OCI-LY3 (cell line): ENCODE measurements at regions not wholly inside any gene's neighbourhood (a gene's known extent, or its start where the extent isn't known, plus 50 kb on each side); places are given as distances from the start of the nearest gene placed in this dataset.

Source experiments
- H2AFZ ChIP-seq: fragments of 200-600, 300-600 bp; shearing (Covaris generic); 2 replicates; pipeline ENCODE4 v1.6.0; 2014; ENCODE audit warnings: antibody characterized with exemption, low read depth, low read length
- H3K27ac ChIP-seq: fragments of 200-600, 300-600 bp; sonication (generic); 2 replicates; pipeline ENCODE4 v1.5.1; 2014; ENCODE audit warnings: mild to moderate bottlenecking, low read length, moderate library complexity, mixed read lengths
- H3K27me3 ChIP-seq: fragments of 200-600, 300-600 bp; sonication (generic); 2 replicates; pipeline ENCODE4 v1.6.1; 2014; ENCODE audit warnings: low read depth, low read length, mixed read lengths
- H3K36me3 ChIP-seq: fragments of 200-600, 300-600 bp; sonication (generic); replicated peaks from 2 replicates; pipeline ENCODE3; 2014; ENCODE audit warnings: low read depth, low read length, mixed read lengths
- H3K4me1 ChIP-seq: fragments of 300-600, 200-600 bp; sonication (generic); 2 replicates; pipeline ENCODE4 v1.6.1; 2014; ENCODE audit warnings: low read length, mixed read lengths
- H3K4me2 ChIP-seq: fragments of 200-600, 300-600 bp; sonication (generic); 2 replicates; pipeline ENCODE4 v1.6.1; 2014; ENCODE audit warnings: low read length, mixed read lengths
- H3K4me3 ChIP-seq: fragments of 300-600, 200-600 bp; sonication (generic); 2 replicates; pipeline ENCODE4 v1.5.1; 2014; ENCODE audit warnings: antibody characterized with exemption, mild to moderate bottlenecking, low read length, moderate library complexity
- H3K79me2 ChIP-seq: fragments of 300-600, 200-600 bp; shearing (Covaris generic); 2 replicates; pipeline ENCODE4 v1.6.1; 2014; ENCODE audit warnings: mild to moderate bottlenecking, low read length, mixed read lengths
- H3K9ac ChIP-seq: fragments of 300-600, 200-600 bp; shearing (Covaris generic); 2 replicates; pipeline ENCODE4 v1.6.0; 2014; ENCODE audit warnings: mild to moderate bottlenecking, low read length, moderate library complexity
- H3K9me3 ChIP-seq: fragments of 200-600, 300-600 bp; shearing (Covaris generic); 2 replicates; pipeline ENCODE4 v1.6.1; 2014; ENCODE audit warnings: low read length, mixed read lengths; ENCODE audit not compliant: insufficient read depth
- H4K20me1 ChIP-seq: fragments of 200-600, 300-600 bp; sonication (generic); 2 replicates; pipeline ENCODE4 v1.6.1; 2016; ENCODE audit warnings: low read length, mixed read lengths; ENCODE audit not compliant: insufficient read depth
- EZH2phosphoT487 ChIP-seq: fragments of 200-600 bp; shearing (Covaris generic); IDR thresholded peaks from 2 replicates; pipeline ENCODE4 v1.6.1; 2018; ENCODE audit warnings: antibody characterized with exemption, mixed run types, low read depth
- TF ChIP-seq, protein P1 (sequence below): fragments of 200-600, 300-600 bp; sonication (generic); IDR thresholded peaks from 2 replicates; pipeline ENCODE4 v1.5.1; 2014; ENCODE audit warnings: antibody characterized with exemption, low read length, low read depth

DNA sequence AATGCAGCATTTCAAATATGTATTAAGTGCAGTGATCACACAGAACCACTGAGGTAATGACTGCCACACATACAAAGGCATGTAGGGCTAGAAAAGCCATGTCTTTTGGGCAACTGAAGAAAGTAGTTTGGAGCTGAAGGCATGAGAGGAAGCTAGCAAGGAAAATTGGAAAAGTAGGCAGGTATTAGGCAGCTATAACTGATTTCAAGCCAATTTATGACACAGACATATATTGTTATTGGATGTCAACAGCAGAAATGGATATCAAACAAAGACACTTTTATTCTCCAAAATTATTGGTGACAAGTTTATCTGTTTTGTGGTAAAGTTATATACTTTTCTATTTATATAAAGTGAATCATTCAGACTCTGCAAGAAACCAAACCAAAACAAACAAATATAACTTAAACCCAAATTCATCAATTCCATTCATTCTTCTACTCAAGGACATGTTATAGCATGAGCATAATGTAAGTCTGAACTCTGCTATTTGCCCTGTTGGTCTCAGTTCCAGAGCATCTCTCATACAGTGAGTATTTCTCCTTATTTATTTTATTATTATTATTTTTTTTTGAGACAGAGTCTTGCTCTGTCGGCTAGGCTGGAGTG is 307.4 kb upstream of the COL8A1 start:
- H2AFZ ChIP-seq: no peak overlapping the region
- no peaks in the 10 kb centered on the region for H3K4me1 ChIP-seq
- no peaks in the 10 kb centered on the region for H3K79me2 ChIP-seq
- H3K9me3 ChIP-seq: no peaks in the 10 kb centered on the region
- no peak overlapping the region for H3K27ac ChIP-seq
- H3K27me3 ChIP-seq: no peaks in the 10 kb centered on the region
- H3K4me2 ChIP-seq: no peak overlapping the region
- H3K9ac ChIP-seq: no peak overlapping the region
- H4K20me1 ChIP-seq: no peaks in the 10 kb centered on the region
- TF ChIP-seq, protein P1, sequence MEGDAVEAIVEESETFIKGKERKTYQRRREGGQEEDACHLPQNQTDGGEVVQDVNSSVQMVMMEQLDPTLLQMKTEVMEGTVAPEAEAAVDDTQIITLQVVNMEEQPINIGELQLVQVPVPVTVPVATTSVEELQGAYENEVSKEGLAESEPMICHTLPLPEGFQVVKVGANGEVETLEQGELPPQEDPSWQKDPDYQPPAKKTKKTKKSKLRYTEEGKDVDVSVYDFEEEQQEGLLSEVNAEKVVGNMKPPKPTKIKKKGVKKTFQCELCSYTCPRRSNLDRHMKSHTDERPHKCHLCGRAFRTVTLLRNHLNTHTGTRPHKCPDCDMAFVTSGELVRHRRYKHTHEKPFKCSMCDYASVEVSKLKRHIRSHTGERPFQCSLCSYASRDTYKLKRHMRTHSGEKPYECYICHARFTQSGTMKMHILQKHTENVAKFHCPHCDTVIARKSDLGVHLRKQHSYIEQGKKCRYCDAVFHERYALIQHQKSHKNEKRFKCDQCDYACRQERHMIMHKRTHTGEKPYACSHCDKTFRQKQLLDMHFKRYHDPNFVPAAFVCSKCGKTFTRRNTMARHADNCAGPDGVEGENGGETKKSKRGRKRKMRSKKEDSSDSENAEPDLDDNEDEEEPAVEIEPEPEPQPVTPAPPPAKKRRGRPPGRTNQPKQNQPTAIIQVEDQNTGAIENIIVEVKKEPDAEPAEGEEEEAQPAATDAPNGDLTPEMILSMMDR: no peak
- no peak for TF ChIP-seq EZH2phosphoT487
- H3K4me3 ChIP-seq: no peak overlapping the region
- H3K36me3 ChIP-seq: no peaks in the 10 kb centered on the region

DNA sequence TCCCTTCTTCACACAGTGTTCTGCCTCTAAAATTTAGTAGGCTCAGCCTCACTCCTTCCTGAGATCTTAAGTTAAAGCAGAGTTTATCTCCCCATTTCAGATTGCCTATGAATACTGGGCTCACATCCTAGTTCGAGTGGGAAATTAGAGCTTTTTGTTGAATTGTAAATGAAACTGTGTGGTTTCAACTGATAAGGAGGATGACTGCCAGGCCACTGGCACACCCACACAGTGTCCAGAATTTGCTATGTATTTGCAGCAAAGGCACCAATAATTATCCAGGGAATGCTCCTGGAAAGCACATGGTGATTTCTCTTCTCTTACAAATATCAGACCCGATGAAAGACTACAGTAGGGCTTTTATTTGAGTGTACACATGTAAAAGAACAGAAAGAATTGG is 308.1 kb upstream of the COL8A1 start:
- H3K27ac ChIP-seq: no peak overlapping the region
- H2AFZ ChIP-seq: no peak overlapping the region
- no peaks in the 10 kb centered on the region for H3K9me3 ChIP-seq
- TF ChIP-seq EZH2phosphoT487: no peak
- TF ChIP-seq, protein P1: no peak
- H3K4me2 ChIP-seq: no peak overlapping the region
- H3K27me3 ChIP-seq: no peaks in the 10 kb centered on the region
- H3K79me2 ChIP-seq: no peaks in the 10 kb centered on the region
- no peaks in the 10 kb centered on the region for H3K4me1 ChIP-seq
- no peak overlapping the region for H3K9ac ChIP-seq
- no peaks in the 10 kb centered on the region for H3K36me3 ChIP-seq
- H4K20me1 ChIP-seq: no peaks in the 10 kb centered on the region
- no peak overlapping the region for H3K4me3 ChIP-seq

DNA sequence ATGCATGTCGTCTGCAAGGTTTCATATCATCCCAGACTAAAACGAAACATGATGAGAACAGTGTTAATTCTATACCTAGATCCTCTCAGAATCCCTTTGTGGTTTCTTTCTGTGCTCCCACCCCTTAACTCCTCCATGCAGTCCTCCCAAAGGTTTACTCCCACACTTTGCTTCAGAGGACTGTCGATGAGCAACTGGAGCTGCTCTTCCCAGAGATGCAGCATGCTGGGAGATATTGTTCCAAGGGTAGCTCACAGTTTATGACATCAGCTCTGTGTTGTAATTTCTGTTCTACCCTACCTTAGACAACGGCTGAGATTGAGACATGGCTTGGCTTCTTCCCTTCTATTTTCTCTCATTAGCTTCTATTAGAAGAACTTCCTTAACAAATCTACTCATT is 313.0 kb upstream of the COL8A1 start:
- Histone ChIP-seq H2AFZ (no peak overlapping the region), H3K27me3 (no peaks in the 10 kb centered on the region), H3K4me3 (no peak overlapping the region), H3K4me2 (peak overlapping the region; percentile 4; the same call in 1 of the 2 replicates), H3K9ac (no peak overlapping the region), H3K4me1 (no peaks in the 10 kb centered on the region), H3K79me2 (no peaks in the 10 kb centered on the region), H3K27ac (no peak overlapping the region), H3K9me3 (no peaks in the 10 kb centered on the region), H3K36me3 (no peaks in the 10 kb centered on the region), H4K20me1 (no peaks in the 10 kb centered on the region)
- TF ChIP-seq, protein P1: no peak
- TF ChIP-seq EZH2phosphoT487: no peak

DNA sequence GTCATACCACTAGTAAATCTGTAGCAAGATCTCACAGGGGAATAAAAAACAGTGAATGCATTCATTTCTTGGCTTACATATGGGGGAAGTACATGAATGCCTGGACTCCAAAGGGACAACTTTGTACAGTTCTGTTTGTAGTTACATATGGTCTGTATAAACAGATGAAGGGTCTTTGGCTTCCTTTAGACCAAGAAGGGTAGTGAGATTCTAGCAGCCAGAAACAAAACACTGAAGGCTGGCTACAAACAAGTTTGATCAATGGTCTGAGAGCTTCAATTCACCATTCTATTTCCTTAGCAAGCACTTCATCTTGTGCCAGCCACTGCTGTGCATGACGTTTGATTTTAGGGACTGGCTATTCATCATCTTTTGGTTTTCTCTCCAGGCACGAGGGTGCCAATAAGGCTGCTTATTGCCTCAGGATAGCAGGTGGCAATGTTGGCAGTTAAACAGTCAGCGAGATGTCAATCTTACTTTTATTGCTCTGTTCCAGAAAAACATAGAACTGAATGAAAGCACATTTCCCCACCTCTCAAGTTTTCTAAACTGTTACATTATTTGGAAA is 313.7 kb upstream of the COL8A1 start:
- no peaks in the 10 kb centered on the region for H3K79me2 ChIP-seq
- no peak overlapping the region for H3K9ac ChIP-seq
- no peaks in the 10 kb centered on the region for H3K9me3 ChIP-seq
- H3K4me2 ChIP-seq: 0 out of 2 replicates have a peak overlapping the region, but pooled peaks have one; percentile 4
- no peak overlapping the region for H3K4me3 ChIP-seq
- no peaks in the 10 kb centered on the region for H3K36me3 ChIP-seq
- no peak overlapping the region for H2AFZ ChIP-seq
- no peaks in the 10 kb centered on the region for H4K20me1 ChIP-seq
- no peaks in the 10 kb centered on the region for H3K4me1 ChIP-seq
- TF ChIP-seq, protein P1: no peak
- TF ChIP-seq EZH2phosphoT487: no peak
- no peaks in the 10 kb centered on the region for H3K27me3 ChIP-seq
- no peak overlapping the region for H3K27ac ChIP-seq
